Dedifferentiated amniotic fluid mesenchymal stem cell (primary cell): ENCODE measurements at regions not wholly inside any gene's neighbourhood (a gene's known extent, or its start where the extent isn't known, plus 50 kb on each side); places are given as distances from the start of the nearest gene placed in this dataset.

Experiments
- DNase-seq: peaks from one replicate; pipeline ENCODE4 v3.0.0-alpha.2; 2016; ENCODE audit errors: extremely low spot score

GRCh38 chr2:239520811-239521517, 120.1 kb upstream of the HDAC4 start:
- DNase-seq = no peak

- no peak for DNase-seq
Measured at GRCh38 chr2:239519921-239520585, 119.2 kb upstream of the HDAC4 start.

GRCh38 chr2:239519089-239519920, 118.5 kb upstream of the HDAC4 start:
- no peak for DNase-seq

- no peak for DNase-seq
Measured at GRCh38 chr2:239518286-239519088, 117.7 kb upstream of the HDAC4 start.

- no peak for DNase-seq
Measured at GRCh38 chr2:239517686-239518085, 116.9 kb upstream of the HDAC4 start.

GRCh38 chr2:239516954-239517305, 116.1 kb upstream of the HDAC4 start:
- no peak for DNase-seq

- no peak for DNase-seq
Measured at GRCh38 chr2:239516286-239516953, 115.6 kb upstream of the HDAC4 start.

GRCh38 chr2:239514754-239515530, 114.1 kb upstream of the HDAC4 start:
- no peak for DNase-seq

- DNase-seq = no peak
Measured at GRCh38 chr2:239512054-239512453, 111.2 kb upstream of the HDAC4 start.

- no peak for DNase-seq
Measured at GRCh38 chr2:239509373-239510143, 108.7 kb upstream of the HDAC4 start.

GRCh38 chr2:239508261-239508660, 107.4 kb upstream of the HDAC4 start:
- DNase-seq = no peak

GRCh38 chr2:239507576-239508258, 106.9 kb upstream of the HDAC4 start:
- no peak for DNase-seq

- no peak for DNase-seq
Measured at GRCh38 chr2:239506961-239507360, 106.1 kb upstream of the HDAC4 start.

GRCh38 chr2:239506101-239506857, 105.5 kb upstream of the HDAC4 start:
- DNase-seq = no peak

GRCh38 chr2:239504643-239505235, 103.9 kb upstream of the HDAC4 start:
- DNase-seq = no peak

- DNase-seq = no peak
Measured at GRCh38 chr2:239502430-239503186, 101.8 kb upstream of the HDAC4 start.
